NCI-H2107 treated with DMSO at 0.1 percent for 48 hours (cell line): ENCODE measurements at regions not wholly inside any gene's neighbourhood (a gene's known extent, or its start where the extent isn't known, plus 50 kb on each side); places are given as distances from the start of the nearest gene placed in this dataset.

Experiments
- DNase-seq: peaks from one replicate; lab custom pipeline; 2025; ENCODE audit not compliant: unreplicated experiment; lab: John Stamatoyannopoulos, UW

DNA sequence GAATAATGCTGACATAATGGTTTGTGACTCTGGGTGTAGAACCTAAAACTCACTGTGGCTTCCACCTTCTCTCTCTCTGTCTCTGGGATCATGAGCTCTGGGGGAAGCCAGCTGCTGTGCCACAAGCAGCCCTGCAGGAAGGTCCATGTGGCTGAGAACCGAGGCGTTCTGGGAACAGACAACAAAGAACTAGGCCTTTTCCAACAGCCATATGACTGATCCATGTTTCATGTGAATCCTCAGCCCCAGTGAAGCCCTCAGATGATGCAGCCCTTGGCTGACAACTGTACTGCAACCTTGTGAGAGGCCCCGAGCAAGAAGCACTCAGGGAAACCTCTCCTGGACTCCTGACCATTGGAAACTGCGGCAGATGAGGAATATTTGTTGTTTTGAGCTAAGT lies 56.6 kb downstream of the HLA-G start:
- DNase-seq = no peak

DNA sequence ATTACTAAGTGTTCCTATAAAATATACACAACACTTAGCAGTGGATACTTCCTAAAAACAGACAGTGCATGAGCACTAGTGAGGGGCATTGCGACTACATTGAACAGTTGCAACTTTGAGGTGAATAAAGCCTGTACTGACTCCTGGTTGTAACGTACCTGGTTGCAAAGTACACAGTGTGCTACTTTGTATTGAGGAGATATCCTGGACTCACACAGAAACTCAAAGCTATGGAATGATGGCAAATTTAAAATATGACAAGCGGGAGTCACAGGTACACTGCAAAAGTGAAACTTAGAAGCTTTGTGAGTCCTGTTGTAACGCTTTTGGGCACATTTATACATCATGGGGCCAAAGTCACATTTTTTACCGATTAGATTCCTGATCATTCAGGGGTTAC lies 55.6 kb upstream of the HLA-A start:
- no peak for DNase-seq

DNA sequence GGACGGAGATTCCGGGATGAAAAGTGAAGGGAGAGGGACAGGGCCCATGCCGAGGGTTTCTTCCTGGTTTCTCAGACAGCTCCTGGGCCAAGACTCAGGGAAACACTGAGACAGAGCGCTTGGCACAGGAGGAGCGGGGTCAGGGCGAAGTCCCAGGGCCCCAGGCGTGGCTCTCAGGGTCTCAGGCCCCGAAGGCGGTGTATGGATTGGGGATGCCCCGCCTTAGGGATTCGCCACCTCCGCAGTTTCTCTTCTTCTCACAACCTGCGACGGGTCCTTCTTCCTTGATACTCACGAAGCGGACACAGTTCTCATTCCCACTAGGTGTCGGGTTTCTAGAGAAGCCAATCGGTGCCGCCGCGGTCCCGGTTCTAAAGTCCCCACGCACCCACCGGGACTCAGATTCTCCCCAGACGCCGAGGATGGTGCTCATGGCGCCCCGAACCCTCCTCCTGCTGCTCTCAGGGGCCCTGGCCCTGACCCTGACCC lies 55.0 kb upstream of the HLA-A start:
- DNase-seq = peak; percentile 14

DNA sequence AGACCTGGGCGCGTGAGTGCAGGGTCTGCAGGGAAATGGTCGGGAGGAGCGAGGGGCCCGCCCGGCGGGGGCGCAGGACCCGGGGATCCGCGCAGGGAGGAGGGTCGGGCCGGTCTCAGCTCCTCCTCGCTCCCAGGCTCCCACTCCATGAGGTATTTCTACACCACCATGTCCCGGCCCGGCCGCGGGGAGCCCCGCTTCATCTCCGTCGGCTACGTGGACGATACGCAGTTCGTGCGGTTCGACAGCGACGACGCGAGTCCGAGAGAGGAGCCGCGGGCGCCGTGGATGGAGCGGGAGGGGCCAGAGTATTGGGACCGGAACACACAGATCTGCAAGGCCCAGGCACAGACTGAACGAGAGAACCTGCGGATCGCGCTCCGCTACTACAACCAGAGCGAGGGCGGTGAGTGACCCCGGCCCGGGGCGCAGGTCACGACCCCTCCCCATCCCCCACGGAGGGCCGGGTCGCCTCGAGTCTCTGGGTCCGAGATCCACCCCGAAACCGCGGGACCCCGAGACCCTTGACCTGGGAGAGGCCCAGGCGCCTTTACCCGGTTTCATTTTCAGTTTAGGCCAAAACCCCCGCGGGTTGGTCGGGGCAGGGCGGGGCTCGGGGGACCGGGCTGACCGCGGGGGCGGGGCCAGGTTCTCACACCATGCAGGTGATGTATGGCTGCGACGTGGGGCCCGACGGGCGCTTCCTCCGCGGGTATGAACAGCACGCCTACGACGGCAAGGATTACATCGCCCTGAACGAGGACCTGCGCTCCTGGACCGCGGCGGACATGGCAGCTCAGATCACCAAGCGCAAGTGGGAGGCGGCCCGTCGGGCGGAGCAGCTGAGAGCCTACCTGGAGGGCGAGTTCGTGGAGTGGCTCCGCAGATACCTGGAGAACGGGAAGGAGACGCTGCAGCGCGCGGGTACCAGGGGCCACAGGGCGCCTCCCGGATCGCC lies 54.2 kb upstream of the HLA-A start:
- no peak for DNase-seq
